ENCODE measurements at regions not wholly inside any gene's neighbourhood (a gene's known extent, or its start where the extent isn't known, plus 50 kb on each side); places are given as distances from the start of the nearest gene placed in this dataset.

GRCh38 chr4:159867673-159868072 is 764.8 kb downstream of the RAPGEF2 start:
- no peak for TF ChIP-seq POLR2A (IDR thresholded peaks at IDR 0.05)
- TF ChIP-seq CTCF (IDR thresholded peaks at IDR 0.05), result no peak

All from upper lobe of left lung (tissue), 4 donors.